Lower leg skin (tissue), 4 donors: ENCODE measurements at regions not wholly inside any gene's neighbourhood (a gene's known extent, or its start where the extent isn't known, plus 50 kb on each side); places are given as distances from the start of the nearest gene placed in this dataset.

Experiments
- DNase-seq, 2 donors: peaks; one replicate each; pipeline ENCODE4 v3.0.0-alpha.2; 2019; ENCODE audit warnings: low spot score in 2 of 2
- H3K4me3 ChIP-seq: fragments of 200-600 bp; sonication (generic); 2 replicates; pipeline ENCODE4 v1.5.1; 2017; ENCODE audit warnings: mild to moderate bottlenecking, low read depth; ENCODE audit not compliant: poor library complexity, severe bottlenecking
- POLR2A ChIP-seq, 2 donors: fragments of 450-650 bp; IDR thresholded peaks; one replicate each; pipeline ENCODE4 v1.6.1; 2016 to 2017; ENCODE audit warnings: antibody characterized with exemption in 2 of 2, mild to moderate bottlenecking in 1 of 2, moderate library complexity in 1 of 2
- WGBS, 2 donors: methylation state at CpG; one replicate each; pipeline ENCODE4 v1.1.5; 2018; 5-methylcytosine and 5-hydroxymethylcytosine counted together
- intact Hi-C: fragments of 100-400 bp; cut with DNase I; formaldehyde crosslinking; loops from one replicate; pipeline ENCODE4 v1.15.0; 2023; ENCODE audit warnings: low total_unique reads
- TF ChIP-seq, protein P1 (sequence below), 3 donors: fragments of 450-650 bp; IDR thresholded peaks; one replicate each; pipeline ENCODE4 v1.5.1; 2016; ENCODE audit warnings: antibody characterized with exemption in 3 of 3, mild to moderate bottlenecking in 3 of 3, moderate library complexity in 2 of 3

DNA sequence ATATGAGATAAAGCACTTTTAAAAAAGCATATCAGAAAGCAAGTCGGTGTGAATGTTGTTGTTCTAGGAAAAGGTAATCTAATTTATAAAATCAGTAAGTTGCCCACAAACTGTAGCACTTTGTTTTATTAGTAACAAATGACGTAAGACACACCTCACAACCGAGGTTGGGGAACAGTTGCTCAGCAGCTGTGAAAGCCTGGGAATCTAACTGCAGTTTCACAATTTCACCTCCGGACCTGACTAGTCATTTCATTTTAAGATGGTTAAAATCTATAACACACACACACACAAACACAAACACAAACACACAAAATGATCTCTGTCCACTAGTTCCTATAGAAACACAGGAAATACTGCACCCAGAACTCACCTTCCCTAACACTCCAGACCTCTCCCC, 406.7 kb upstream of the NR2F2 start:
- H3K4me3 ChIP-seq, result no peak overlapping the region
- 84 to 88% methylated on average over 4 of the region's 4 CpGs for WGBS, 2 donors
- intact Hi-C loops, result no loop called here
- no peak for DNase-seq
- no peak for TF ChIP-seq POLR2A (IDR thresholded peaks at IDR 0.05)
- TF ChIP-seq, protein P1, sequence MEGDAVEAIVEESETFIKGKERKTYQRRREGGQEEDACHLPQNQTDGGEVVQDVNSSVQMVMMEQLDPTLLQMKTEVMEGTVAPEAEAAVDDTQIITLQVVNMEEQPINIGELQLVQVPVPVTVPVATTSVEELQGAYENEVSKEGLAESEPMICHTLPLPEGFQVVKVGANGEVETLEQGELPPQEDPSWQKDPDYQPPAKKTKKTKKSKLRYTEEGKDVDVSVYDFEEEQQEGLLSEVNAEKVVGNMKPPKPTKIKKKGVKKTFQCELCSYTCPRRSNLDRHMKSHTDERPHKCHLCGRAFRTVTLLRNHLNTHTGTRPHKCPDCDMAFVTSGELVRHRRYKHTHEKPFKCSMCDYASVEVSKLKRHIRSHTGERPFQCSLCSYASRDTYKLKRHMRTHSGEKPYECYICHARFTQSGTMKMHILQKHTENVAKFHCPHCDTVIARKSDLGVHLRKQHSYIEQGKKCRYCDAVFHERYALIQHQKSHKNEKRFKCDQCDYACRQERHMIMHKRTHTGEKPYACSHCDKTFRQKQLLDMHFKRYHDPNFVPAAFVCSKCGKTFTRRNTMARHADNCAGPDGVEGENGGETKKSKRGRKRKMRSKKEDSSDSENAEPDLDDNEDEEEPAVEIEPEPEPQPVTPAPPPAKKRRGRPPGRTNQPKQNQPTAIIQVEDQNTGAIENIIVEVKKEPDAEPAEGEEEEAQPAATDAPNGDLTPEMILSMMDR (IDR thresholded peaks at IDR 0.05), result no peak

DNA sequence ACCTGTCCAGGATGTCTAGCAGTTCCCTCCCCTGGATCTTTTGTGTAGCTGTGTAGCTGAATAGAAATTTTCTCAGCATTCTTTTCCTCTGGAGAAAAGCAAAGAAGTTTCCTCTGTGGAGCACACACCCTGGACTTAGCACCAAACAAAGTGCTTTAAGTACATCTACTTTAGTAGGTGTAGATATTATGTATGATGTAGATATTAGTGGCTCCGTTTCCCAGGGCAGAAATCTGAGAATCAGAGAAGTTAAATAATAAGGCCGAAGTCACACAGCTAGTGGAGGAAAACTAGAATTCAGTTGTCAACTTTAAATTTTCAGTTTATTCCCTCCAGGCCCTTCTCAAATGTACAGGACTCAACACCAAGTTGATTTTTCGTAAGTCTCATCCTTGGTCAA, 401.7 kb upstream of the NR2F2 start:
- no peak overlapping the region for H3K4me3 ChIP-seq
- intact Hi-C loops, result no loop called here
- DNase-seq, result no peak
- TF ChIP-seq, protein P1 (IDR thresholded peaks at IDR 0.05), result no peak
- WGBS, 2 donors, result 89 to 90% methylated on average over 3 of the region's 3 CpGs

DNA sequence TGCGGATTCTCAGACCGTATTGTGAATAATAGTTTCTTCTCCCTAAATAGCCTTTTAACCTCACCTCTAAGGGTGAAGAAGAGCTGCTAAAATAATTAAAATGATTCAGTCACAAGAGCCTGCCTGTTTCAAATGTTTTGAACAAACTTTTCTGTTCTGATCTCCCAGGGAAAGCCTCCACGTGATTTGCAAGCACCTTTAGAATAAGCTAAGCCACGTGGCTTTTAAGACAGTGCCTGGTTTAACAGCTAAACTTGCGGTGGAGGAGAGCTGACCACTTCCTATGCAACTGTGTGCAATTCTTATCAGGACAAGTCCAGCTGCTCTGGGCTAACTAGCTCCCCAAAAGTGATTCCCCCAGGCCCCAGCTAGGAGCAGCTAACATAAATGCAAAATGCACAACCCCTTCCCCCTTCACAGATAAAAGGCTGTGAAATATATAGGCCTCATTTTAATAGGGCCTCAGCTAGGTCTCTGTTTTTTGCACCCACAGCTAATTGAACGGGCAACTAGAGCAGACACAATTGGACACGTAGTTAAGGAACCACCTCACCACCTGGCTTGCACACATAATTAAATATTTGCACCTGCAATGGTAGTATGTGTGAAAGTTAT, 401.2 kb upstream of the NR2F2 start:
- no peak overlapping the region for H3K4me3 ChIP-seq
- no peak for TF ChIP-seq POLR2A (IDR thresholded peaks at IDR 0.05)
- TF ChIP-seq, protein P1 (IDR thresholded peaks at IDR 0.05), result no peak
- no peak for DNase-seq
- 77 to 80% methylated on average over 7 of the region's 7 CpGs for WGBS, 2 donors
- intact Hi-C loops, result no loop called here

DNA sequence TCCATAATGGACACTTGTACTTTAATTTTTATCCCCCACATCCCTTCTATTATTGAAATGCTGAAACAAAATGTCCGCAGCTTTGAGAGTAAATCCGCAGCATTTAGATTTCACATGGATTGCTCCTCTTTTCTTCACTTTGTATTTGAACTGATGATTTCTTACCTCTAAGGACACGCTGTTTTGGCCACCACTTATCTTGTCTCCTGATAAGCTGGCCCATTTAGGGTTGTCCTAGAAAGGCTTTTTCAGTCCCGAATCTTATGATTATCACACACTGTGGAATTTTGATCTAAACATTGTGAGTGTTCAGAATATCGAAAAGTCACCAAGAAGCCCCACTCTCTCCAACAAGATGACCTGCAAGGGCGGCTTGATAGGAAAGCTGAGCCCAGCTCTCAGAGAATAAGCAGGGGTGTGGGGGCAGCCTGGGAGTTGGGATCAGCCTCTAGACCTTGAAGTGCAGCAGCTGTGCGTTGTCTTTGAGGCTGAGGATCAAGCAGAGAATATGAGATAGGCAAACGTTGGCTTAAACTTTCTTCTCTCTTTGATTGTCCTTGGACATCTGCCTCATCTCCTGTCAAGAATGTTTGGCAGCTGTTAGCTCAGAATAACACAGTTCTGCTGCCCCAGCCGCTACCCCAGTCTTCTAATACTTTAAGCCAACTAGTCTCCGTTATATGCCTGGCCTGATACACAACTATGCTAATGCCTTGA, 399.7 kb upstream of the NR2F2 start:
- WGBS, 2 donors, result 81 to 86% methylated on average over 10 of the region's 10 CpGs
- intact Hi-C loops, result no loop called here
- no peak overlapping the region for H3K4me3 ChIP-seq
- DNase-seq, result no peak
- no peak for TF ChIP-seq POLR2A (IDR thresholded peaks at IDR 0.05)
- TF ChIP-seq, protein P1 (IDR thresholded peaks at IDR 0.05), result no peak

DNA sequence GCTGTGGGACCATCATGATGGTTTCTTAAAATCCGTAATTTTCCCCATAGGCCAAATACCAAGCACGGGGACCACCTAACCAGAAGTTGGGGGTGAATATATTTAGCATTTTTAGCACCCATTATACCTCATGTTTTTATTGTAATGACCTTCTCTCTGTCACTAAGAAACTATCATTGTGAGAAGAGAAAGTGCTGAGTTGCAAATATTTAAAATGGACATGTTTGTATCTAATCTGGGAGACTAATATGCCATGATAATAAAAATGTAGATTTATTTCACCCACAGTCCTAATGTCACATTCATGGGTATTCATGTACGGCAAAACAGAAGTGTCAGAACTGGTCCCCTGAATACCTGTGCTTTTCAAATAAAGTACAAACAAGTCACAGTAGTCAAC, 398.9 kb upstream of the NR2F2 start:
- no peak for DNase-seq
- intact Hi-C loops, result no loop called here
- 92 to 94% methylated on average over 3 of the region's 3 CpGs for WGBS, 2 donors
- TF ChIP-seq POLR2A (IDR thresholded peaks at IDR 0.05), result no peak
- TF ChIP-seq, protein P1 (IDR thresholded peaks at IDR 0.05), result no peak
- no peak overlapping the region for H3K4me3 ChIP-seq
